PFSK-1 (cell line): ENCODE measurements at regions not wholly inside any gene's neighbourhood (a gene's known extent, or its start where the extent isn't known, plus 50 kb on each side); places are given as distances from the start of the nearest gene placed in this dataset.

Experiments used
- TAF1 ChIP-seq: IDR thresholded peaks from 2 replicates; pipeline ENCODE4 v1.6.1; 2012; ENCODE audit warnings: low read length, control low read depth, borderline replicate concordance; ENCODE audit not compliant: insufficient read depth
- TF ChIP-seq, protein P1 (sequence below), 2 experiments: IDR thresholded peaks; 2 replicates each; pipeline versions ENCODE4 v1.6.1 to v1.8.0; 2011 to 2012; ENCODE audit warnings: low read depth in 2 of 2, low read length in 2 of 2, control low read depth in 1 of 2, inconsistent platforms in 1 of 2, mild to moderate bottlenecking in 1 of 2, moderate library complexity in 1 of 2; ENCODE audit not compliant: insufficient read depth in 1 of 2

DNA sequence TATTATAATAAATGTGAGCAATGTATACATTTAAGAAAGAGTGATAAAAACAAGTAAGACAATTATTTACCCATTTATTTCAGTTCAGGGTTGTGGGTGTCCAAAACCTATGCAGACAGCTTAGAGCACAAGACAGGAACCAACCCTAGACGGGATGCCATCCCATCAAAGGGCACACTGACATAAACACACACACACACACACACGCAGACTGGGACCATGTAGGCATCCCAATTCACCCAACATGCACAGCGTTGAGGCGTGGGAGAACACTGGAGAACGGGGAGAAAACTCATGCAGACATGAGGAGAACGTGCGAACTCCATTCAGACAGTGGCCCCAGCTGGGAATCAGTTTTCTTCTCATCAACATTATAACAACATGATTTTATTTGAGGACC is 274.7 kb downstream of the USP25 start:
- TF ChIP-seq, protein P1, sequence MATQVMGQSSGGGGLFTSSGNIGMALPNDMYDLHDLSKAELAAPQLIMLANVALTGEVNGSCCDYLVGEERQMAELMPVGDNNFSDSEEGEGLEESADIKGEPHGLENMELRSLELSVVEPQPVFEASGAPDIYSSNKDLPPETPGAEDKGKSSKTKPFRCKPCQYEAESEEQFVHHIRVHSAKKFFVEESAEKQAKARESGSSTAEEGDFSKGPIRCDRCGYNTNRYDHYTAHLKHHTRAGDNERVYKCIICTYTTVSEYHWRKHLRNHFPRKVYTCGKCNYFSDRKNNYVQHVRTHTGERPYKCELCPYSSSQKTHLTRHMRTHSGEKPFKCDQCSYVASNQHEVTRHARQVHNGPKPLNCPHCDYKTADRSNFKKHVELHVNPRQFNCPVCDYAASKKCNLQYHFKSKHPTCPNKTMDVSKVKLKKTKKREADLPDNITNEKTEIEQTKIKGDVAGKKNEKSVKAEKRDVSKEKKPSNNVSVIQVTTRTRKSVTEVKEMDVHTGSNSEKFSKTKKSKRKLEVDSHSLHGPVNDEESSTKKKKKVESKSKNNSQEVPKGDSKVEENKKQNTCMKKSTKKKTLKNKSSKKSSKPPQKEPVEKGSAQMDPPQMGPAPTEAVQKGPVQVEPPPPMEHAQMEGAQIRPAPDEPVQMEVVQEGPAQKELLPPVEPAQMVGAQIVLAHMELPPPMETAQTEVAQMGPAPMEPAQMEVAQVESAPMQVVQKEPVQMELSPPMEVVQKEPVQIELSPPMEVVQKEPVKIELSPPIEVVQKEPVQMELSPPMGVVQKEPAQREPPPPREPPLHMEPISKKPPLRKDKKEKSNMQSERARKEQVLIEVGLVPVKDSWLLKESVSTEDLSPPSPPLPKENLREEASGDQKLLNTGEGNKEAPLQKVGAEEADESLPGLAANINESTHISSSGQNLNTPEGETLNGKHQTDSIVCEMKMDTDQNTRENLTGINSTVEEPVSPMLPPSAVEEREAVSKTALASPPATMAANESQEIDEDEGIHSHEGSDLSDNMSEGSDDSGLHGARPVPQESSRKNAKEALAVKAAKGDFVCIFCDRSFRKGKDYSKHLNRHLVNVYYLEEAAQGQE (IDR thresholded peaks at IDR 0.05; ENCODE audit: insufficient read depth in 1 of 2, low read depth in 2 of 2, low read length in 2 of 2) = no peak
- no peak for TF ChIP-seq TAF1
